ENCODE measurements at regions not wholly inside any gene's neighbourhood (a gene's known extent, or its start where the extent isn't known, plus 50 kb on each side); places are given as distances from the start of the nearest gene placed in this dataset.

- TF ChIP-seq RAD21 (conservative IDR thresholded peaks at IDR 0.05) (no peak), POLR2AphosphoS5 (IDR thresholded peaks at IDR 0.05) (no peak), REST (IDR thresholded peaks at IDR 0.05; ENCODE audit: borderline replicate concordance) (no peak), EP300 (conservative IDR thresholded peaks at IDR 0.05; ENCODE audit: poor library complexity, severe bottlenecking) (no peak), TAF1 (IDR thresholded peaks at IDR 0.05; ENCODE audit: low read depth) (no peak), EZH2 (IDR thresholded peaks at IDR 0.05; ENCODE audit: borderline replicate concordance, insufficient read depth, low read length, poor library complexity, severe bottlenecking) (no peak), CTCF (IDR thresholded peaks at IDR 0.05; ENCODE audit: poor library complexity, severe bottlenecking) (no peak), SMC3 (conservative IDR thresholded peaks at IDR 0.05; ENCODE audit: poor library complexity) (no peak), MXI1 (conservative IDR thresholded peaks at IDR 0.05; ENCODE audit: poor library complexity, severe bottlenecking) (no peak)
- H3K9ac ChIP-seq (ENCODE audit: low read length) = no peak overlapping the region
- no peak overlapping the region for H3K27ac ChIP-seq (ENCODE audit: low read length)
- H3K27me3 ChIP-seq (ENCODE audit: insufficient read depth, low read depth, low read length) = no peaks in the 10 kb centered on the region
- no peak overlapping the region for H2AFZ ChIP-seq (ENCODE audit: low read depth, low read length)
- H3F3A ChIP-seq (ENCODE audit: insufficient read depth, low read length, poor library complexity, severe bottlenecking) = no peaks in the 10 kb centered on the region
- no peak overlapping the region for H3K4me3 ChIP-seq (ENCODE audit: low read length)
- H3K9me2 ChIP-seq (ENCODE audit: insufficient read depth, low read length) = no peaks in the 10 kb centered on the region
- H3K36me3 ChIP-seq (ENCODE audit: insufficient read depth, low read length) = no peaks in the 10 kb centered on the region
- no peak overlapping the region for H3K4me2 ChIP-seq (ENCODE audit: low read length)
- H3K79me2 ChIP-seq (replicated peaks; ENCODE audit: insufficient read depth, low read length) = no peaks in the 10 kb centered on the region
- no peaks in the 10 kb centered on the region for H3K9me3 ChIP-seq (ENCODE audit: low read length)
- no peaks in the 10 kb centered on the region for H4K20me1 ChIP-seq (ENCODE audit: insufficient read depth)
These were observed 368.1 kb downstream of the ZFHX3 start for GRCh38 chr16:72679856-72680255.

GRCh38 chr16:72677662-72678447, 370.1 kb downstream of the ZFHX3 start:
- Histone ChIP-seq H3K79me2 (replicated peaks; ENCODE audit: insufficient read depth, low read length) (no peaks in the 10 kb centered on the region), H3K9me2 (ENCODE audit: insufficient read depth, low read length) (no peaks in the 10 kb centered on the region), H3K27ac (ENCODE audit: low read length) (no peak overlapping the region), H3K9me3 (ENCODE audit: low read length) (no peaks in the 10 kb centered on the region), H3K36me3 (ENCODE audit: insufficient read depth, low read length) (no peaks in the 10 kb centered on the region), H3F3A (ENCODE audit: insufficient read depth, low read length, poor library complexity, severe bottlenecking) (no peaks in the 10 kb centered on the region), H4K20me1 (ENCODE audit: insufficient read depth) (no peaks in the 10 kb centered on the region), H2AFZ (ENCODE audit: low read depth, low read length) (no peak overlapping the region), H3K27me3 (ENCODE audit: insufficient read depth, low read depth, low read length) (no peaks in the 10 kb centered on the region), H3K9ac (ENCODE audit: low read length) (no peak overlapping the region), H3K4me3 (ENCODE audit: low read length) (no peak overlapping the region), H3K4me2 (ENCODE audit: low read length) (no peak overlapping the region)
- TF ChIP-seq EZH2 (IDR thresholded peaks at IDR 0.05; ENCODE audit: borderline replicate concordance, insufficient read depth, low read length, poor library complexity, severe bottlenecking) (no peak), EP300 (conservative IDR thresholded peaks at IDR 0.05; ENCODE audit: poor library complexity, severe bottlenecking) (no peak), RAD21 (conservative IDR thresholded peaks at IDR 0.05) (no peak), SMC3 (conservative IDR thresholded peaks at IDR 0.05; ENCODE audit: poor library complexity) (no peak), REST (IDR thresholded peaks at IDR 0.05; ENCODE audit: borderline replicate concordance) (no peak), CTCF (IDR thresholded peaks at IDR 0.05; ENCODE audit: poor library complexity, severe bottlenecking) (no peak), POLR2AphosphoS5 (IDR thresholded peaks at IDR 0.05) (no peak), TAF1 (IDR thresholded peaks at IDR 0.05; ENCODE audit: low read depth) (no peak), MXI1 (conservative IDR thresholded peaks at IDR 0.05; ENCODE audit: poor library complexity, severe bottlenecking) (no peak)
